Fibroblast of the aortic adventitia (primary cell): ENCODE measurements at regions not wholly inside any gene's neighbourhood (a gene's known extent, or its start where the extent isn't known, plus 50 kb on each side); places are given as distances from the start of the nearest gene placed in this dataset.

Experiments
- DNase-seq: peaks from one replicate; pipeline ENCODE4 v3.0.0-alpha.2; 2010; ENCODE audit warnings: low read depth
- H3K4me3 ChIP-seq: 2 replicates; pipeline ENCODE4 v1.5.1; 2011; ENCODE audit warnings: low read depth, mild to moderate bottlenecking, control low read depth, low read length, moderate library complexity
- TF ChIP-seq, protein P1 (sequence below): IDR thresholded peaks from 2 replicates; pipeline ENCODE4 v1.5.1; 2011; ENCODE audit warnings: mild to moderate bottlenecking, low read length, control low read depth, inconsistent platforms; ENCODE audit not compliant: insufficient read depth

DNA sequence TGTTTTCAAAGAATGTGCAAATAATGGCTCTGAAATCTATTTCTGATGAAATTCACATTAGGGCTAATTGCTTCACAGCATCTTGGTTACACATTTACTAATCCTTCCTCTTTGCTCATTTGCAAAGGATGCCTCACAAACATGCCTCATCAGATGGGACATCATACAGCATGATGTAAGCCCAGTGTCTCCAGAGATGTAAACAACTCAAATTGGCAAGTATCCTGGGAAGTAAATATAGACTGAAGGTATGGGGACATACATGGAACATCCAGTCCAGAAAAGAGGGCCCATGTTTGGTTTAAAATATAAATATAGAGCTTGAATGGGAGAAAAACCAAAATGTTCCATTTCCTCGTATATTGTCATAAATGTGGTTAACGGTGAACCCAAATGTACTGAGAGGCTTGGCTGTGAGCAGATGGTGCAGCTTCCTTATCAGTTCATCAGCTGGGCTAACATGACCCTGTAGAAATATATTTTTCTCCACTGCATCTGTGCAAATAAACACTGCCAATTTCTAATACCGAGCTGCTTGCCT, 142.9 kb upstream of the NUDT7 start:
- TF ChIP-seq, protein P1, sequence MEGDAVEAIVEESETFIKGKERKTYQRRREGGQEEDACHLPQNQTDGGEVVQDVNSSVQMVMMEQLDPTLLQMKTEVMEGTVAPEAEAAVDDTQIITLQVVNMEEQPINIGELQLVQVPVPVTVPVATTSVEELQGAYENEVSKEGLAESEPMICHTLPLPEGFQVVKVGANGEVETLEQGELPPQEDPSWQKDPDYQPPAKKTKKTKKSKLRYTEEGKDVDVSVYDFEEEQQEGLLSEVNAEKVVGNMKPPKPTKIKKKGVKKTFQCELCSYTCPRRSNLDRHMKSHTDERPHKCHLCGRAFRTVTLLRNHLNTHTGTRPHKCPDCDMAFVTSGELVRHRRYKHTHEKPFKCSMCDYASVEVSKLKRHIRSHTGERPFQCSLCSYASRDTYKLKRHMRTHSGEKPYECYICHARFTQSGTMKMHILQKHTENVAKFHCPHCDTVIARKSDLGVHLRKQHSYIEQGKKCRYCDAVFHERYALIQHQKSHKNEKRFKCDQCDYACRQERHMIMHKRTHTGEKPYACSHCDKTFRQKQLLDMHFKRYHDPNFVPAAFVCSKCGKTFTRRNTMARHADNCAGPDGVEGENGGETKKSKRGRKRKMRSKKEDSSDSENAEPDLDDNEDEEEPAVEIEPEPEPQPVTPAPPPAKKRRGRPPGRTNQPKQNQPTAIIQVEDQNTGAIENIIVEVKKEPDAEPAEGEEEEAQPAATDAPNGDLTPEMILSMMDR = no peak
- no peak for DNase-seq
- no peak overlapping the region for H3K4me3 ChIP-seq

- no peak overlapping the region for H3K4me3 ChIP-seq
- DNase-seq = no peak
- TF ChIP-seq, protein P1 = no peak
Observed at GRCh38 chr16:77581706-77582105, 140.6 kb upstream of the NUDT7 start.

DNA sequence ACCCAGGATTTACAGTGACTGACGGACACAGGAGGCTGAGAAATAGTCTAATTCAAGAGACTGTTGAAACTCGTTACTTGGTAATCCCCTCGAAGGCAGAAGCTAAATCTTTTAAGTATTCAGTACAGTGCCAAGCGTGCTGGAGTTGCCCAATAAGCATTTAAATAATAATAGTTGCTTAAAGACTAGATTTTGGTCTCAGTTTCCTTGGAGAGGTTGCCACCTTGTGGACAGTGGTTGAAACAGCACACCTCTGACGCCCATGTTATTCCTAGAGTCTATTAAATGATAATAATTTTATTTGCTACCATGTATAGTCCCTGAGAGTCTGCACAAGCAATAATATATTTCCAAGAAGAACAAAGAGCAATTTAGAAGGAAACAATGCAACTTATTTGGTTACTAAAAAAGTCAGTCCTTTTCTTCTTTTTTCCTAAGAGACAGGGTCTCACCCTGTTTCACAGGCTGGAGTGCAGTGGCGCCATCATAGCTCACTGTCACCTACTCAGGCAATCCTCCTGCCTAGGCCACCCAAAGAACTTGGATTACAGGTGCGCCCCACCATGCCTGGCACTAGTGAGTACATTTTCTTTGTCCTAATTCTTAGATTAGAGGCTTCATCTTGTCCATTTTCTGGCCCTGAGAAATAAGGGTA, 138.0 kb upstream of the NUDT7 start:
- DNase-seq = peak; percentile 87
- TF ChIP-seq, protein P1 = peak; percentile 87
- H3K4me3 ChIP-seq = no peak overlapping the region

DNA sequence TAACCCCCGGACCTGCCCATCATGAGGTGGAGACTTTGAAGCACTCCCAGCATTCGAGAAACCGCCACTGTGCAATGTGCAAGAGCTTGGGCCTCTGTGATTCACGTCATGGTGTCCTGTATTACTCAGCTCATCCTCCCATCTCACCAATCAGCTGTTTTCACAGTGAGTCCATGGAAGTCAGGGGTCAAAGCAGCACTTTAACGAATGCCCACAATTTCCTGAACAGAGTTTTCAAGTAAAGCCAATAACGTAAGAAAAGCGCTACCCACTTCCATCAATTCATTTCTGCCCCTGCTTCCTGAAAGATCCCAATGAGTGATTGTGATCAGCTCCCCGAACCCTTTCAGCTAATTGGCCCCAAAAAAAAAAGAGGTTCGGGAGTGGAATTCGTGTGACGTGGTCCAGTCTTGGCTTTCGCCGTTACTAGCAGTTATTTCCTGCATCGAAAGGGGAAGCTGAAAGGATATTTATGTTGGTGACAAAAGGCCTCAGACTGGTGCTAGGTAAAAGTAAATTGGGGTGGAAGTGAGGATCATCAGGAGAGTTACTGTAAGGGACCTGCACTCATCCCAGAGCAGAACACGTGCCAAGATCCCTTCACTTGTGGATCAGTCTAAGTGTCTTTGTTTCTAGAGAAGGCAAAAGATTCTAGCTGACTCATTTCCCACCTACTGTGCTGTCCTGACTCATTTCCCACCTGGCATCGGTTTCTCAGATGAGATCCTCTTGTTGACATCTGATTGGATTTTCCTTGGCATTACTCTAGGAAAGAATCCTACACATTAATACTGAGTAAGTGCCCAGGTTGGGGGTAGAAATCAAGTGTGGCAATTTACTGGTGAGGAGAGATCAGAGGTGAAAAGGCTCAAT, 136.7 kb upstream of the NUDT7 start:
- TF ChIP-seq, protein P1 = no peak
- peak; percentile 51 for DNase-seq
- H3K4me3 ChIP-seq = no peak overlapping the region

GRCh38 chr16:77588389-77588788, 133.9 kb upstream of the NUDT7 start:
- TF ChIP-seq, protein P1 = no peak
- H3K4me3 ChIP-seq = no peak overlapping the region
- DNase-seq = no peak

DNA sequence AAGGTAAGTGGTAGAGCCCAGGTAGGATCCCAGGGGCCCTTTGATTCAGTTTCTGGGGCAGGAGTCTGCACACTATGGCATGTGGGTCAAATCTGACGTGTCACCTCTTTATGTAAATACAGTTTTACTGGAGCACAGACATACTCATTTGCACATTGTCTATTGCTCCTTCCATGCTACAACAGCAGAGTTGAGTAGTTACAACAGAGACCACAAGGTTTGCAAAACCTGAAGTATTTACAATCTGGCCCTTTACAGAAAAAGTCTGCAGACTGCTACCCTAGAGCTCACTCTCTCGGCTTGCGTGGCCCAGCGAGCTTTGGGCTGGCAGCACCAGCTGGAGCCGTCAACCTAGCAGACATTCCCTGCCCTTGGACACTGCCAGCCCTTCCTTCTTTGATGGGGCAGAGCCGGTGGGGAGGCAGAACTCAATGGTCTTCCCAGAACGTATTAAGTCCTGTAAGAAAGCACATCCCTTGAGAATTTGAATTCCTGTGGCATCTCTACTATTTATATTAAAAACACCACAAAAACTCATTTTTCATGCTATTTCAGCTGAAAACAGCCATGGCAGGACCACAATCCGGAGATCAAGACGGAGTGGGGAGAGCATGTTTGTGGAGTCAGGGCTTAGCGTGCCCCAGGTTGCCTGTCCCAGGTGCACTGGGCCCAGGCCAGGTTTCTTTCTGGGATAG, 133.1 kb upstream of the NUDT7 start:
- DNase-seq = no peak
- no peak overlapping the region for H3K4me3 ChIP-seq
- TF ChIP-seq, protein P1 = no peak
